GM23338 (cell line): ENCODE measurements at regions not wholly inside any gene's neighbourhood (a gene's known extent, or its start where the extent isn't known, plus 50 kb on each side); places are given as distances from the start of the nearest gene placed in this dataset.

Experiments used
- ATAC-seq: fragments of 200-7000 bp; cut with Tn5 transposase; 3 replicates; pipeline ENCODE4 v1.9.1; 2020
- DNase-seq: peaks from one replicate; pipeline ENCODE4 v3.0.0-alpha.2; 2015; ENCODE audit warnings: low spot score
- H2AFZ ChIP-seq: fragments of 200-600 bp; sonication (generic); 2 replicates; pipeline ENCODE4 v1.8.0; 2016; ENCODE audit warnings: antibody characterized with exemption, mild to moderate bottlenecking, moderate library complexity
- H3F3A ChIP-seq: fragments of 200-600 bp; sonication (generic); replicated peaks from 2 replicates; pipeline ENCODE4 v1.8.0; 2017; ENCODE audit warnings: antibody characterized with exemption, mixed run types, low read depth
- H3K27ac ChIP-seq: fragments of 200-600 bp; sonication (generic); 2 replicates; pipeline ENCODE4 v1.6.1; 2016; ENCODE audit warnings: low read depth
- H3K27me3 ChIP-seq: fragments of 200-600 bp; sonication (generic); 2 replicates; pipeline ENCODE4 v1.8.0; 2016; ENCODE audit warnings: mild to moderate bottlenecking, mixed run types, moderate library complexity; ENCODE audit not compliant: insufficient read depth
- H3K36me3 ChIP-seq: fragments of 200-600 bp; sonication (generic); 2 replicates; pipeline ENCODE4 v1.8.0; 2016; ENCODE audit warnings: mild to moderate bottlenecking; ENCODE audit not compliant: insufficient read depth
- H3K4me1 ChIP-seq: fragments of 200-600 bp; sonication (generic); 2 replicates; pipeline ENCODE4 v1.8.0; 2016; ENCODE audit warnings: mild to moderate bottlenecking, moderate library complexity; ENCODE audit not compliant: insufficient read depth
- H3K4me2 ChIP-seq: fragments of 200-600 bp; sonication (generic); 2 replicates; pipeline ENCODE4 v1.7.1; 2017; ENCODE audit warnings: mixed run types
- H3K4me3 ChIP-seq: fragments of 200-600 bp; sonication (generic); 2 replicates; pipeline ENCODE4 v1.6.1; 2016; ENCODE audit warnings: mixed run types
- H3K79me2 ChIP-seq: fragments of 200-600 bp; sonication (generic); replicated peaks from 2 replicates; pipeline ENCODE4 v1.8.0; 2017; ENCODE audit warnings: mild to moderate bottlenecking; ENCODE audit not compliant: insufficient read depth
- H3K9me2 ChIP-seq: fragments of 200-600 bp; sonication (generic); 2 replicates; pipeline ENCODE4 v1.8.0; 2017; ENCODE audit not compliant: insufficient read depth
- H4K20me1 ChIP-seq: fragments of 200-600 bp; sonication (generic); replicated peaks from 2 replicates; pipeline ENCODE4 v1.8.0; 2017; ENCODE audit warnings: mild to moderate bottlenecking; ENCODE audit not compliant: insufficient read depth
- H3K27ac Mint-ChIP-seq: 2 replicates; pipeline ENCODE4 v1.8.0; 2020; ENCODE audit warnings: inconsistent platforms, mild to moderate bottlenecking, moderate library complexity, mixed read lengths
- H3K27me3 Mint-ChIP-seq: 3 replicates; pipeline ENCODE4 v1.8.0; 2022; ENCODE audit warnings: low read depth, mild to moderate bottlenecking, moderate library complexity, mixed read lengths, inconsistent platforms; ENCODE audit not compliant: insufficient read depth, poor library complexity
- H3K36me3 Mint-ChIP-seq: 3 replicates; pipeline ENCODE4 v1.8.0; 2021; ENCODE audit warnings: low read depth, mild to moderate bottlenecking, inconsistent platforms, moderate library complexity, mixed read lengths
- H3K4me1 Mint-ChIP-seq: 3 replicates; pipeline ENCODE4 v1.8.0; 2020; ENCODE audit warnings: mild to moderate bottlenecking, inconsistent platforms, mixed read lengths
- H3K4me3 Mint-ChIP-seq: 3 replicates; pipeline ENCODE4 v1.8.0; 2021; ENCODE audit warnings: moderate library complexity, mild to moderate bottlenecking, inconsistent platforms, mixed read lengths
- H3K9me3 Mint-ChIP-seq: 3 replicates; pipeline ENCODE4 v1.8.0; 2020; ENCODE audit warnings: moderate library complexity, mild to moderate bottlenecking, inconsistent platforms, mixed read lengths
- CREB1 ChIP-seq: fragments of 250-450 bp; sonication (Bioruptor Pico); IDR thresholded peaks from 2 replicates; pipeline ENCODE4 v1.5.0; 2020; ENCODE audit warnings: low read depth, mild to moderate bottlenecking, moderate library complexity
- CTCF ChIP-seq, 2 experiments: fragments of 200-600 bp in 1 of 2; sonication (generic) in 1 of 2; conservative IDR thresholded peaks; 2 replicates each; pipeline versions ENCODE4 v1.5.1 to v1.6.1; 2016 to 2017; ENCODE audit warnings: antibody characterized with exemption in 2 of 2, low read depth in 2 of 2, mild to moderate bottlenecking in 2 of 2, moderate library complexity in 1 of 2
- EZH2 ChIP-seq: fragments of 200-600 bp; sonication (generic); IDR thresholded peaks from one replicate; pipeline ENCODE4 v1.8.0; 2017; ENCODE audit warnings: antibody characterized with exemption, mild to moderate bottlenecking, low read depth; ENCODE audit not compliant: unreplicated experiment
- EZH2phosphoT487 ChIP-seq: fragments of 200-600 bp; sonication (generic); IDR thresholded peaks from one replicate; pipeline ENCODE4 v1.8.1; 2018; ENCODE audit warnings: antibody characterized with exemption; ENCODE audit not compliant: unreplicated experiment
- JUNB ChIP-seq: IDR thresholded peaks from one replicate; pipeline ENCODE4 v1.6.1; 2016; ENCODE audit warnings: antibody characterized with exemption; ENCODE audit not compliant: unreplicated experiment
- NANOG ChIP-seq: IDR thresholded peaks from 2 replicates; pipeline ENCODE4 v1.6.1; 2016; ENCODE audit warnings: antibody characterized with exemption, borderline replicate concordance
- POLR2AphosphoS5 ChIP-seq: IDR thresholded peaks from 2 replicates; pipeline ENCODE4 v1.6.1; 2016; ENCODE audit warnings: antibody characterized with exemption, low read depth
- REST ChIP-seq: IDR thresholded peaks from one replicate; pipeline ENCODE4 v1.6.1; 2018; ENCODE audit warnings: antibody characterized with exemption; ENCODE audit not compliant: unreplicated experiment
- STAT1 ChIP-seq: IDR thresholded peaks from one replicate; pipeline ENCODE4 v1.6.1; 2016; ENCODE audit warnings: antibody characterized with exemption; ENCODE audit not compliant: unreplicated experiment
- ZNF114 ChIP-seq: fragments of 250-450 bp; sonication (Bioruptor Pico); IDR thresholded peaks from 2 replicates; pipeline ENCODE4 v1.5.0; 2020; ENCODE audit warnings: mild to moderate bottlenecking, moderate library complexity
- ZNF331 ChIP-seq: fragments of 250-450 bp; sonication (Bioruptor Pico); IDR thresholded peaks from 2 replicates; pipeline ENCODE4 v1.5.0; 2020; ENCODE audit warnings: low read depth, mild to moderate bottlenecking, moderate library complexity
- ZNF462 ChIP-seq: fragments of 250-450 bp; sonication (Bioruptor Pico); IDR thresholded peaks from 2 replicates; pipeline ENCODE4 v1.5.0; 2020; ENCODE audit warnings: mild to moderate bottlenecking, moderate library complexity
- TF ChIP-seq, protein P1 (sequence below): IDR thresholded peaks from 2 replicates; pipeline ENCODE4 v1.6.1; 2016; ENCODE audit warnings: antibody characterized with exemption

DNA sequence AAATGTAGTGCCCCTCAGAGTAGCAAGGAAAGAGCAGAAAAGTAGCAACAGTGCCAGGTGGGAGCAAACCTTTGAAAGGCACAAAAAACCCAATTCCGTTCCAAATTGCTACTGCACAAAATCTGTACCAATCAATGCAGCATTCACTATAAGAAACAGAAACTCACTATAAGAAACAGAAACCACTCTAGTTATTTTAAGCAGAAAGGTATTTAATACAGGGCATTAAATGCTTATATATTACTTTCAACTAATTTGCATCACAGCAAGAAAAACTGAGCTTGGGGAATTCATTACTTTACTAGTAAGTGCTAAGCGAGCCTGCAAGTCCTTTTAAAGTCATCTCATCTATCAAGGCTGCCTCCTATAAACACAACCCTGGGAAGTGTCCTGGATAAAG, 116.5 kb upstream of the OLIG3 start:
- Histone ChIP-seq H3K36me3 (no peaks in the 10 kb centered on the region), H3F3A (no peaks in the 10 kb centered on the region), H3K79me2 (no peaks in the 10 kb centered on the region), H3K27ac (no peak overlapping the region), H2AFZ (no peak overlapping the region), H3K27me3 (no peaks in the 10 kb centered on the region), H3K4me2 (no peak overlapping the region), H3K4me3 (no peak overlapping the region), H3K4me1 (peaks cover 27% of the 10 kb centered on the region), H3K9me2 (0 out of 2 replicates have a peak, but pooled peaks cover 4% of the 10 kb centered on the region), H4K20me1 (no peaks in the 10 kb centered on the region)
- H3K27ac Mint-ChIP-seq, result no peak overlapping the region
- H3K4me3 Mint-ChIP-seq, result no peak overlapping the region
- no peak for DNase-seq
- no peaks in the 10 kb centered on the region for H3K9me3 Mint-ChIP-seq
- no peak for ATAC-seq
- H3K36me3 Mint-ChIP-seq, result no peaks in the 10 kb centered on the region
- H3K4me1 Mint-ChIP-seq, result peaks cover 24% of the 10 kb centered on the region
- TF ChIP-seq CREB1 (CRISPR knock-in tag) (no peak), CTCF (conservative IDR thresholded peaks at IDR 0.05; ENCODE audit: low read depth in 2 of 2) (no peak), ZNF331 (no peak), JUNB (no peak), POLR2AphosphoS5 (no peak), ZNF114 (no peak), NANOG (no peak), STAT1 (no peak), EZH2 (no peak), EZH2phosphoT487 (no peak), REST (no peak), ZNF462 (CRISPR knock-in tag) (no peak)
- TF ChIP-seq, protein P1, sequence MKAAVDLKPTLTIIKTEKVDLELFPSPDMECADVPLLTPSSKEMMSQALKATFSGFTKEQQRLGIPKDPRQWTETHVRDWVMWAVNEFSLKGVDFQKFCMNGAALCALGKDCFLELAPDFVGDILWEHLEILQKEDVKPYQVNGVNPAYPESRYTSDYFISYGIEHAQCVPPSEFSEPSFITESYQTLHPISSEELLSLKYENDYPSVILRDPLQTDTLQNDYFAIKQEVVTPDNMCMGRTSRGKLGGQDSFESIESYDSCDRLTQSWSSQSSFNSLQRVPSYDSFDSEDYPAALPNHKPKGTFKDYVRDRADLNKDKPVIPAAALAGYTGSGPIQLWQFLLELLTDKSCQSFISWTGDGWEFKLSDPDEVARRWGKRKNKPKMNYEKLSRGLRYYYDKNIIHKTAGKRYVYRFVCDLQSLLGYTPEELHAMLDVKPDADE, result no peak
- H3K27me3 Mint-ChIP-seq, result no peaks in the 10 kb centered on the region
